Activated T-helper 1 cell treated with anti-CD3 and anti-CD28 coated beads, Interleukin-2, amount 50 U/mL, for 16 hours (primary cell): ENCODE measurements at regions not wholly inside any gene's neighbourhood (a gene's known extent, or its start where the extent isn't known, plus 50 kb on each side); places are given as distances from the start of the nearest gene placed in this dataset.

Experiments used
- DNase-seq, 2 donors: peaks; one replicate each; pipeline ENCODE4 v3.0.0-alpha.2; 2020; ENCODE audit warnings: low read depth in 1 of 2, low spot score in 1 of 2

DNA sequence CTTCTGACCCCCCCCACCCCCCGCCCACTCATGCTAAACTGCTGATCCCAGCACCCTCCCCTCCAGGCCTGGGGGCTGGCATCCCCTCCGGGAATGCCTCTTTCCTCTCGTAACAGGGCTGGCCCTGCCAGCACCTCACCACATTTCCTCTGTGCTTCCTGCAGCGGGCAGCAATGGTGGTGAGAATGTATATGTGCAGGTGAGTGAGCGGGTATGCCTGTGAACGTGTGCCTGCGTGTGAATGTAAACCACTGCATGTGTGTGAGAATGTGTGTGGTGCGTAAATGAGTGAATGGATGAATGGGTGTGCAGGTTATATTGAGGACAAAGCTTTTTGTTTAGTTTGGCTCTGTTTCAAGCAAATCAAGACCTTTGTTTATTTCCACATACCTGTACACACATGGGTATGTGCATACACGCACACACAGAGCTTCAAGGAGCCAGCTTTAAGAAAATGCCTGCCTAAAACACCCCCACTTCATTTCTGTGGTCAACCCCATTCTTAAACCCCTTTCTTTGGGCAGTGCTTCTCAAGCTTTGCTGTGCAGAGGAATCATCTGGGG, 95.7 kb upstream of the SHB start:
- DNase-seq: no peak

DNA sequence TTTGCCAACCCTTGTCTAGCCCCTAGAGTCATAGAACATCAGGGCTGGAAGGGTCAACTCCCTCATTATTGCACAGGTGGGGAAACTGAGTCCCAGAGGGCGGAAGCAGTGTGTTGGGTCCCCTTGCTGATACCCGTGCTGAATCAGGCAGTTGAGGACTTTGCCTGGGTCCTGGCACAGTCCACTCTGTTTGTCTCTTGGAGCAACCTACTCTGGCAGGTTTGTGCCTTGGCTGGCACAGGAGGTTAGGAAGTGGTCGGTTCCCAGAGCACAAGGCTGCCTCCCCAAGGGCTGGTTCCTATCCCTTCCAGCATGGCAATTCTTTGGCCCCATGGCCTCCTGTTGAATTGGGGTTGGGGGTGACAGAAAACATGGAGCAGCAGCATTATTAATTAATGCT, 94.5 kb upstream of the SHB start:
- DNase-seq: no peak

DNA sequence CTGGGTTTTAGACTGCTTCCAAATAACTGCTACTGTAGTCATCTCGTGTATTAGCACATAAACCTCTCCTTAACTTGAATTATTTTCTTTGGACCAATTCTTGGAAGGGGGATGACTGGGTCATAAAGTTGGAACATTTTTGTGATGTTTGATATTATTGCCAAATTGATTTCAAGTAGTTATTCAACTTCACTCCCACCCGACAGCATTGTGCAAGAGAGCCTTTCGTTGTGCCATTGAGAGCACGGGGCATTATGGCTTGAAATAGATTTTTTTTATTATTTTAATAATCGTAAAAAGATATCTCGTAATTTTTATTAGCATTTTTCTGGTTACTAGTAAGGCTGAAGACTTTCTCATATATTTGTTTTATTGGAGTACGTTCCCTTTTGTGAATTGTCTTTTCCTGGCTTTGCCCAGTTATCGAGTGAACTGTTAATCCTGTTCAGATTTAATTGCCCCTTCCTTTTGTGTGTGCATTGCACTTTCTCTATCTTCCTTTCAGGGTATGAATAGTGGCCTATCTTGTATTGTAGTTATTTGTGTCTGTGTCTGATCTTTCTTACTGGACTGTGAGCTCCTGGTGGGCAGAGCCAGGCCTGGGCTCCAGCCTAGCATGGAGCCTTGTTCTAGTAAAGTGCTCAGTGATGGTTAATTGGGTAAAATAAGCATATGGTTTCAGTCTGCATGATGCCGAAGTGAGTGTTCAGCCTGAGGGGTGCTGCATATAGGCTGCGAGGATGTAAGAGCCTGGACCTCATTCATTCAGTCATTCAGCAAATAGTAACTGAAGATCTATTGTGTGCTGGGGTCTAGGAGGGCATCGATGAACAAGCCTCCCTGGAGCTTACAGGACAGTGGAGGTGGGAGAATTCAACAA, 93.5 kb upstream of the SHB start:
- no peak for DNase-seq

DNA sequence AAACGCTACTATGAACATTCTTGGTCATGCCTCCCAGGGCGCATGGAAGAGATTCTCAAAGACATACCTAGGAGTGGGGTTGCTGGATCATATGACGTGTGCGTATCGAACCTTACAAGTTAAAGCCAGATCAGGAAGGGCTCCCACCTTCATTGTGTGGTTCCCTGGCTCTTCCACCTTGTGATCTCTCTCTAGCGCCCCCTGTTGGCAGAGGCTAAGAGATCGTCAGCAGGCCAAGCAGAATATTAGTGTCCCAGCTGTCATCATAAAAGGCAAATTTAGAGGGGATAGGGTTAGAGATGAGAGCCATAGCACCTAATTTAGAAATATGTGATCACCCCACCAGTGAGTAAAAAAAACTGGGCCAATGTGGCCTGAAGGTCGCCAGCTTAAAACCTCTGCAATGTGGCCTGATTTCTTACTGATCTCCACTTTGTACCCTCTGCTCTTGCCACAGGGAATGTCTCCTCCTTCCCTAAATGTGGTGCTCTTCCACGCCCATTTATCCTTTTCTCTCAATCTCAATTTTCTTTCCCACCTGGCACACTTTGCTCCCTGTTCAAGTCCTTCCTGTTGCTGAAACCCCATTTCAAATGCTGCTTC, 91.7 kb upstream of the SHB start:
- peak; percentile 30 to 31 for DNase-seq

DNA sequence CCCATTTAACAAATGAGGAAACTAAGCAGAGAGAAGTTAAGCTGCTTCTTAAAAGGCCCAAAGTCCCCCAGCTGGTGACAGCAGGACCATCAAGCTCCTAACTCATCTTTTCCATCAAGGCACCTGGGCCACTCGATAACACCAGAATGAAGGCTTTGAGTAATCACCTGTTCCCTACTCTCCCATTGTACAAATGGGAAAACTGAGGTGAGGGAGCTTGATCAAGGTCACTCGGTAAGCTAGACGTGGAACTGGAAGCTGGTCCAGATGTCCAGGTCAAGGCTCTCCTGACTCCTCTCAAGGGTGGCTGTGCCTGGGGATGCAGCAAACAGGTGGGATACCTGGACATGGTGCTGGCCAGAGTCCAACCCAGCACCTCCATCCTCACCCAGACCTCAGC, 90.6 kb upstream of the SHB start:
- no peak for DNase-seq

DNA sequence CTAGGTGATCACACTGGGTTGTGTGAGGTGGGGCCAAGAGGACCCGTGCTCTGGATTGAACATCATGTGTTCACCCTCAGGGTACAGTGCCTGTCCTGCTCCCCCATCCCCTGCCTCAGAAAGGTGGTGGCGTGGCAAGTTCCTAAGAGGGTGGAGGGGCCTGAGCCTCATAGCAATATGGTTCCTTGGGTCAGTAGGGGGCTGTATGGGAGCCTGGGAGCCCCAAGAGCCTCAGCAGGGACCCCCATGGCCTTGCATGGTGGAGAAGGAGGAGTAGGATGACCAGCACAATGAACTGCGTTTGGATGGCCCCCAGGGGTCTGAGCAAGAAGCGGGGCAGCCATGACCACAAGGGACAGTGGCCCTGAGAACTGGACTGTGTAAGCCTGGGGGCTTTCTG, 89.6 kb upstream of the SHB start:
- no peak for DNase-seq

DNA sequence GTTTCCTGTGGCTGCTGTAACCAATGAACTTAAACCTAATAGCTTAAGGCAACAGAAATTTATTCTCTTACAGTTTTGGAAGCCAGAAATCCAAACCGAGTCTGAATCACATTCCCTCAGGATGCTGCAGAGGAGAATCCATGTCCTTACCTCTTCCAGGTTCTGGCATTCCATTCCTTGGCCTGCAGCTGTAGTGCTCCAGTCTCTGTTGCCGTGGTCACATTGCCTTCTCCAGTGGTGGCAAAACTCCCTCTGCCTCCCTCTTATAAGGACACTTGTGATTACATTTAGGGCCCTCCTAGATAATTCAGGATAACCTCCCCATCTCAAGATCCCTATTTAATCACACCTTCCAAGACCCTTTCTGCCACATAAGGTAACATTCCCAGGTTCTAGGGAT, 88.7 kb upstream of the SHB start:
- DNase-seq: no peak

DNA sequence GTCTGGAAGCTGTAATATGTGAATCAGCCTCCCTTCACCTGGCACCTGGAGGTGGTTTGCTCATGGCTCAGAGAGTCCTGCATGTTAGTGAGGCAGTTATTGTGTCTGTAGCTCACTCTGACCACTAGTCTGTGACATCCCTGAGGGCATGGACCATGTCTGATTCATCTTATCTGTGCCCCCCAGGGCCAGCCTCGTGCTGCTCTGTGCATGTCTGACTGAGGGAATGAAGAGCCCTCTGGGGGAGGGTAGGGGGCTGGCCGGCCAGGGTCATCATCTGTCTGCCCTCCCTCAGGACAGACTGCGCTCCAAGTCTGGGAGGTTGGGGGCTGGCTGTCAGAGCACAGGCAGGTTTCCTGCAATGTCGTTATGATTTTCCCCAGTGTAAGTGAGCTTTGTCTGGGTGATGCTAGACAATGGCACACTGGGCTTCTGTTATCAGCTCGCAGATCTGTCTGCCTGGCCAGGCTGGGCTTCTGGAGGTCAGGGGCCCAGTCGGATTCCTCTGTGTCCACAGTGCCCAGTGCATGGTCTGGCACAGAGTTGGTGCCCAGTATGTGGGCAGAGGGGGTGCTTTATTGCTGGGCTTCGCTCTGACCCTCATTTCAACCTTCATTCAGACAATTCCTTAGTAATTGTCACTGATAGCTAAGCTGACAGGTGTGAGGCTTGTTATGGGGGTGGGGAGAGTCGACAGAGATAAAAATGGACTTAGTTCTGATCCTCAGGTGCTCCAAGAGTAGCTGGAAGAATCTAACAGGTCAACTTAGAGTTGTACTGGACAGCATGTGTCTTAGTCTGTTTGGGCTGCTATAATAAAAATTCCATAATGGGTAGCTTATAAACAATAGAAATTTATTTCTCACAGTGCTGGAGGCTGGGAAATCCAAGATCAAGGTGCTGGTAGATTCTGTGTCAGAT, 85.7 kb upstream of the SHB start:
- no peak for DNase-seq

DNA sequence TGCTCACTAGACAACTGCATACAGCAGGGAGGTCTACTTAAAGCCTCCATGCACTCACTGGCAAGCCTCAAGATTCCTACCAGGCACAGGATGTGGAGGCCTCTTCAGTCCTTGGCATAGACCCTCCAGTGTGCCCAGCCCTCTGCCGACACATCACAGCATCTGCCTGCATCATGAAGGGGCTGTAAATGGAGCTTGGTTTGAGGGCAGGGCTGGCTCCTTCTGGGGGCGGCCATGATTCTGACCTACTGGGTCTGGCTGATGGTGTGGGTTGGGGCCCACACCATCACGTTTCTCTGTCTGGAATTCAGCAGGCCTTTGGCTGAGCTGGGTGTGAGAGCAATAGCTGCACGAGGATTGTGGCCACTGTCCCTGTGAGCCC, 84.9 kb upstream of the SHB start:
- DNase-seq: no peak

DNA sequence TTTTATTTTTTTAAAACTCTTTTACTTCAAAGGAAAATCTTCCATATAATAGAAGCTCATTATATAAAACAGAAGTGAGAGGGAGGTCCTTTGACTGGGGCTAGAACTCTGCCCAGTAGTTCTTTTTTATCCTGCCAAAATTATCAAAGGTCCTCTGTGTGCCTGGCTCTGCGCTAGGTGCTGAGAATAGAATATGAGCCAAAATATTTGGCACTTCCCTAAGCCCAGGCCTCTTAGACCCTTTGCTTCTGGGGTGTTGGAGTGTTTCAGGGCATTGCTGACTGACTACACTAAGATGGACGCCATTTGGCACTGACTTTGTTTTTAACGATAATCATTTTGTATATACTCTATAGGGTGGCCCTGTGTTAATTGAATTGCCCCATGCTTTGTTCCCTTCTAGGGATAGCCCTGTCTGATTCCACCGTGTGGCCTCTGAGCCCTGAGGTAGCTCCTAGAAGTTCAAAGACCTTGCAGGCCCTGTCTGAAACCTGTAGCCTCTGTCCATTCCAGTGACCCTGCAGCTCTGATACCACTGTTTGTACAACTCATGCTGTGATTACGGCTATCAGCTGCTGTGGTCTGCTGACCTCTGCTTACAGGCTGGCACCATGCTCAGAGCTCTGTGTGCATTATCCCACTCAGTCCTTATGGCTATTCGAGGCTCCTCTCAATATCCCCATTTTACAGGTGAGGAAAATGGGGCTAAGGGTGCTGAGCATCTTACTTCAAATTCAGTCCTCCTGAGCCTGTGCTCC, 84.3 kb upstream of the SHB start:
- no peak for DNase-seq

DNA sequence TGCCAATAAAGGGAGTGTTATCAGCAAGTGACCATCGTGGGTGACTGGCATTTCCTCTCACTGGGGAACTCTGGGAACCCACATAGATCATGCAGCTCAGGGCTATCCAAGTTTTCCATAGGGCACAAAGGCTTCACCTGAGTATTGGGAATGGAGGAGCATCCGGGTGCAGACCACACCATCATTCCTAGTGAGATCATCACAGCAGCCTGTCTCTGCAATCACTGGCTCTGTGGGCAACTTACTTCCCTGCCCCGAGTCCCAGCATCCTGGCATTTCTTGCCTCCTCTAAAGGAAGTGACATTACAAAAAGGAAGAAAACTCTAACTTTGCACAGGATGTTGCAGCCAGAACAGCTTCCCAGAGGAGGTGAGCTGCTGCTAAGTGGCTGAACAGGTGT, 80.6 kb upstream of the SHB start:
- DNase-seq: no peak

DNA sequence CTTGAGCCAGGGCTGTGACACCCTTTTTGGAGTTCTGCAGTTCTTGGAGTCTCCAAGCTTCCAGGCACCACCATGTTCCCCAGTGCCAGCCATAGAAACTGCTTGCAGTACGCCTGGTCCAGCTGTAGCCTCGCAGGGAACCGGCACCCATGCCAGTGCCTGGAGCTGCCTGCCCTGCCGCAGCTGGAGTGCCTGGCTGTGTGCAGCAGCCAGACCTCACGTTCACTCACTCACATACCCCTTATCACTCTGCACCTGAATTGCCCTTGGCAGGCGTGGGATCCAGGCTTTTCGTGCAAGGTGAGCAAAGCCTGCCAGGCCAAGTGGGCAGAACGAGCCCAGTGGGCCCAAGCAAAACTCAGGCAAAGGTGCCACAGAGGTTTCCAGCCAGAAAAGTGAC, 77.8 kb upstream of the SHB start:
- DNase-seq: no peak

DNA sequence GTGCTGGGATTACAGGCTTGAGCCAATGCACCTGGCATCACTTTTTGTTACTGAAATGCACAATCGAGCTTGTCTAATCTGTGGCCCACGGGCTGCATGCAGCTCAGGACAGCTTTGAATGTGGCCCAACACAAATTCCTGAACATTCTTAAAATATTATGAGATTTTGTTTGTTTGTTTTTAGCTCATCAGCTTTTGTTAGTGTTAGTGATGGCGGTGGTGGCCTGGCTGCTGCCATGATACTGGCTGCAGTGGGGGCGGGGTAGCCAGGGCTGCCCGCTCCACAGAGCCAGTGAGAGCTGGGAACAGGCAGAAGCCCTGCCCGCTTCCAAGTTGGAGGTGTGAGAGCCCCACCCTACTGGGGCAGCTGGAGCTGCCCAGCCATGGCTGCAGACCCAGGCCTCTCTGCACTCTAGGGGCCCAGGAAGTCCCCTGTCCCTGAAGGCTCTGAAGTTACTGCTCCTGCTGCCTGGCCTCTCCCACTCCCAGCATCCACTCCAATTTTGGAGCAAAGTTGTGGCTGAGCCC, 76.6 kb upstream of the SHB start:
- DNase-seq: no peak

DNA sequence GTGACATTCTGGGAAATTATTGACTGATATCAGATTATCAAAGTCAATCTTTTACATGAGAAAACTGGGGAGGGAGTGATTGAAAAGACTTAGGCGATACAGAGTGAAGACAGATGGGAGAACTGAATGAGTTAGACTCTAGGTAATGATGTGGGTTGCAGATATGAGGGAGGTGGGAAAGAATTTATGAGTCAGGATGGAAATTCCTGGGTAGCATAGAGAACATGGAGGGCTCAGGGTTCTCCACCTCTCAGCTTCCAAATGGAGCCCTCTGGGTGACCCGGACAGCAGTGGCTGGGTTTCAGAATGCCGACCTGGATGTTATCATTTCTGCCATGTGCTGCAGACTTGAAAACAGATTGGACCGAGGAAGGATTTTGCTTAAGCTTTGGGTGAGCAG, 75.4 kb upstream of the SHB start:
- DNase-seq: no peak

DNA sequence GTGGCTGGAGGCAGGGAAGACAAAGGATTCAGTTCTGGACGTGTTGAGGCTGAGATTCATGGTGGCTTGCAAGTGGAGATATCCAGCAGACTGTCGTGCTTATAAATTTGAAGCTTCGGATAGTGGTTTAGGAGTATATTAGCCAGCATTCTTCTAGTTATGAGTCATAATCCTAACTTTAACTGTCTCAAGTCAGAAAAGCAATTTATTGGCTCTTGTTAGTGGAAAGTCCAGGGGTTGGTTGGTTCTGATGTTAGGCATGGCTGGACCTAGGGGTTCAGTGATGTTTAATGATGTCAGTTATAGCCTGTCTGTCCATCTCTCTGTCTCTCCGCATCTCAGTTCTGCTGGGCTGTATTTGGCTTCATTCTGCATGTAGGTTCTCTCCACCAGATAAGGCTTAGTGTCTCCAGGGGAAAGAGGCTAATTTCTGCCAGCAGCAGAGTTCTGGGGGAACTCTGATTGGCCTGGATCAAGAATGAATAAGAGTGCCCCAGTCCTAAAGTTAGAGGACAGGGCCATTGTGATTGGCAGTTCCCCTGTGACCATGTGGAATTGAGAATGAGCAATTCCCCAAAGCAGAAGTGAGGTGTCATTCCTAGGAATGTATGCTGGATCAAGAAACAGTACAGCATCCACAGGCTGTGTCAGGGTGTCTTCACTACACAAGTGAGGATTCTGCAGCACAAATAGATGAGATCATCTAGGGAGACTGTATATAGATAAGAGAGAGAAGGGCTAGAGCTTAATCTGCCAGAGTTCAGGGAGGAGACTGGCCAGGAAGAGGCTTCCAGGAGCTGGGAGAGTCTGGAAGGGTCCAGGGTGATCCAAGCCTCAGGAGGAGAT, 72.9 kb upstream of the SHB start:
- DNase-seq: no peak

DNA sequence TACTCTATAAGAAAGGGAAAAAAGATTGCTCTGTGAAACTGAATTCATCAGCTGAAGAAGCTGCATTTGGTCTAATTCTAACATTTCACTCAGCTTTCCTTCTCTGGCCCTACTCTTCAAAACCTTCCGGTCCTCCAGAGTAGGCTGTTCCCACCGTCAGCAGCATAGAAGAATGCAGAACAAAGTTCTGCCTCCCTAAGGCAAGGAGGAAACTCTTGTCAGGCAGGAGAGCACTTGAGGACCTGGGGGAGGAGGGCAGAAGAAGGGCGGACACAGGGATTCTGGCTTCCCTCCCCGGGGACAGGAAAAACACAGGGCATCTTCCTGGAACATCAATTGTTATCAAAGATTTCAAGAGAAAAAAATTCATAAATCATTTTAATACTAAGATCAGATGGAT, 69.2 kb upstream of the SHB start:
- no peak for DNase-seq

DNA sequence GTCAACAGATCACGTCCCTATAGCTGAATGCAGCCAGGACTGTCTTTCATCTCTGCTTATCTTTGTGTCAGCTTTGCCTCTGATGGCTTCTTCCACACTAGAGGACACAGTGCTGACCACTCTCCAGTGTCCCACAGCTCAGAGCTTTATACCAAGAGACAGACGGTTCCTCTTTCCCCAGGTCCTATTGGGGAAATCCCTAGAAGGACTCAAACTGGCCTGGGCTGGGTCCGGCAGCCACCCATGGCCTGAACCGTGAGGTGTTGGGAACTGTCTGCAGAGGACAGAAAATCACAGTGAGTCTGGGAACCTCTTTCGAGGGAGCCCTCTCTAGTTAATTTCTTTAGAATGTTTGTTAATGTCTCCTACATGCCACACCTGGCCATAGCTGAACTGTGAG, 68.3 kb upstream of the SHB start:
- no peak for DNase-seq

DNA sequence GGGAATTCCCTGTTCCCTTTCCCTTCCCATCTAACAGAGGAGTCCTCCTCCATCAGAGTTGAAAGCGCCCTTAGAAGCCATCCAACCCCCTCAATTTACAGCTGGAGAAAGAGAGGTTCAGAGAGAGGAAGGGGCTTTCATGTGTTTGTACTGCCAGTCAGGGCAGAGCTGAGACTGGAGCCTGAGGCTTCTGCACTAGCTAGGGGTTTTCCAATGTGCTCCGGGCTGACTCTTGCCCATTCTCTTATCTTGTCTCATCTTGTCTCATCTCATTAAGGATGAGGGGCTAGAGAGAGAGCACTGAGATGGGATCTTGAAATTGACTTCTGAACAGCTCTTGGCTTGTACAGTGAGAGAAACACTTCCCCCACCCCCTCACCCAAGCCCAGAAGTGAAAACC, 67.4 kb upstream of the SHB start:
- no peak for DNase-seq

DNA sequence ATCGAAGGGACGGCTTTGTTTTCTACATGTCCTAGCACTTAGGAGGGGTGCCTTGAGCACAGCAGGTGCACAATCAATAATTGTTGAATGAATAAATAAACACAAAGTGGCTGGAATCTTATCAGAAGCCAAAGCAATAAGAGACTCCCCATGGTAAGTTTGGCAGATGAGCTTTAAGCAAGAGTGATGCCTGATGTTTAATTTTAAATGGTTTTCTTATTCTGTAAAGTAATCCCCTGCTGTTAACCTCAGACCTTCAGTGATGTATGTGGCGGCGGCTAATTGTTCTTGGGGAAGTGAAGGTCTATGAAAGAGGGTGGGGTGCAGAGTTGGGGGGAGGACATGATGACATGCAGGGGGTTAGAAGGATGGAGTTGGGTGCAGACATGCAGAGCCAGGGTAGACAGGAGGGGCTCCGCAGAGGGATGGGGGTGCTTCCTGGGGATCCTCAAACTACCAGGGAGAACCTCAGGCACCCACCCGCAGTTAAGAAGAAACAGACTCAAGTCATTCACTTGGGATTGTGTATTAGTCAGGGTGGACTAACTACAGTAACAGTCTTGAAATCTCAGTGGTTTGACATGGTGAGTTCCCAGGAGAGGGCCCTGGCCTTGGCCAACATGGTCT, 65.7 kb upstream of the SHB start:
- DNase-seq: no peak
